Activated effector memory CD4-positive, alpha-beta T cell treated with anti-CD3 and anti-CD28 coated beads, Interleukin-2, amount 50 U/mL, for 16 hours (primary cell): ENCODE measurements at regions not wholly inside any gene's neighbourhood (a gene's known extent, or its start where the extent isn't known, plus 50 kb on each side); places are given as distances from the start of the nearest gene placed in this dataset.

ENCODE experiments used
- DNase-seq: peaks from one replicate; pipeline ENCODE4 v3.0.0-alpha.2; 2020

DNA sequence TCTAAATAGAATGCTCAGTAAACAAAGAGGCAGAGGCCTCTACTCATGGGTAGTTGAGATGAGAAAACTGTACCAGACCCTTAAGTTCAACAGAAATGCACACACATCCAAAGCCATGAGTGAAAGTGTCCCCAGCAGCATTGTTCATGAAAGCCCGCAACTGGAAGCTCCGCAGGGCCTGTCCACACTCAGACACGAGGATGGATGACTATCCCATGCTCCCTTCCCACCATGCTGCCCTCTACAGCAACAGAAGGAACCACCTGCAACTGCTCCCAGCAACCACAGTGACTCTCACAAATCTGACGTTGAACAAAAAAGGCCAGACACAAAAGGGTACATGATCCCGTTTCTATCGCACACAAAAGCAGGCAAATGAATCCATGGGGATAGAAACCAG, 76.9 kb upstream of the ANO1 start:
- no peak for DNase-seq

- no peak for DNase-seq
Measured at GRCh38 chr11:70002433-70002832, 75.7 kb upstream of the ANO1 start.

DNA sequence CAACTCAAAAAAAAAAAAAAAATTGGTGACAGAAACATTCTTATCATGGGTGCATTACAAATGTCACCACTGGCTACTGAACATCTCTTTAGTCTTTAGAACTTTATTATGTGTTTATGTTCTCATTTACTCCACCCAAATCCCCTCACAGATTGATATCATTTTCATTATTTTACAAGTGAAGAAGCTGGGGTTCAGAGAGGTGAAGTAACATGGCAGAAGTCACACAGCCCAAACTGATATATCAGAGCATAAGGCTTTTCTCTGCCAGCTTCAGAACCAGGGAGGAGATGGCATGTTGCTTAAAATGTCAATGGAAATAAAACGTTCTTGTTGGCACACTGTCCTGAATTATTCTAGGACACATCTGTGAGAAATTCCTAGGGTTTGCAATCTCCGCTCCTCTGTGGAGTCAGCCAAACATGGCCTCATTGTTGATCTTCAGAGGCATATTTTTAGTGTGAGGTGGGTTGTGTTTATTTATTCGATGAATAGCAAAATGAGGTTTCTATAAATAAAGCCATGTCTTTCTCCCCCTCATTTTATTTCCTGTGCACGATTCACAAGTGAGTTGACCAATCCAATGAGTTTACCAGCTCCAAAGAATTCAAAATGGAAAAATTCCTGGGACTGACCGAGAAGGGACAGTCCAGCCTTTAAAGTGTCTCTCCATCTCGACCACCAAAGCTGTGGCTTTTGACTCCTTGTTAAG, 72.9 kb upstream of the ANO1 start:
- no peak for DNase-seq

DNA sequence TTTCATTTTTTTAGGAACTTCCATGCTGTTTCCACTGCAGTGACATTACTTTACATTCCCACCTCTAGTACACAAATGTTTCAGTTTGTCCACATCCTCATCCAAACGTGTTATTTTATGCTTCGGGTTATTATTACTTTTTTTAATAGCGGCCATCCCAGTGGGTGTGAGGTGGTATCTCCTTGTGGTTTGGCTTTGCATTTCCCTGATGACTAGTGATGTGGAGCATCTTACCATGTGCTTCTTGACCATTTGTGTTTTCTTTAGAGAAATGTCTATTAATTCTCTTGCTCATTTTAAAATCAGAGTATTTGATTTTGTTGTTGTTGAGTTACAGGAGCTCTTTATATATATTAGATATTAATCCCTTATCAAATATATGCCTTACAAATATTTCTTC, 70.3 kb upstream of the ANO1 start:
- DNase-seq = no peak

- no peak for DNase-seq
Measured at GRCh38 chr11:70010774-70011173, 67.3 kb upstream of the ANO1 start.

DNA sequence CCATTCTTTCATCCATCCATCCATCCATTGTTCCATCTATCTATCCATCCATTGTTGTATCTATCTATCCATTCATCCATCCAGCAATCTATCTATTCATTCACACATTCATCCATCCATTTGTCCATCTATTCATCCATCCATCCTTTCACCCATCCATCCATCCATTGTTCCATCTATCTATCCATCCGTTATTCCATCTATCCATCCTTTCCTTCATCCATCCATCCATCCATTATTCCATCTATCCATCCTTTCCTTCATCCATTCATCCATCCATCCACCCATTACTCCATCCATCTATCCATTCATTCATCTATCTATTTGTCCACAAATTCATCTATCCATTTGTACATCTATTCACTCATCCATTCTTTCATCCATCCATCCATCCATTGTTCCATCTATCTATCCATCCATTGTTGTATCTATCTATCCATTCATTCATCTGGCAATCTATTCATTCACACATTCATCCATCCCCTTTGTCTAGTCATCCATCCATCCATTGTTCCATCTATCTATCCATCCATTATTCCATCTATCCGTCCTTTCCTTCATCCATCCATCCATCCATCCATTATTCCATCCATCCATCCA, 65.9 kb upstream of the ANO1 start:
- DNase-seq = no peak

GRCh38 chr11:70014291-70014690, 63.8 kb upstream of the ANO1 start:
- no peak for DNase-seq

DNA sequence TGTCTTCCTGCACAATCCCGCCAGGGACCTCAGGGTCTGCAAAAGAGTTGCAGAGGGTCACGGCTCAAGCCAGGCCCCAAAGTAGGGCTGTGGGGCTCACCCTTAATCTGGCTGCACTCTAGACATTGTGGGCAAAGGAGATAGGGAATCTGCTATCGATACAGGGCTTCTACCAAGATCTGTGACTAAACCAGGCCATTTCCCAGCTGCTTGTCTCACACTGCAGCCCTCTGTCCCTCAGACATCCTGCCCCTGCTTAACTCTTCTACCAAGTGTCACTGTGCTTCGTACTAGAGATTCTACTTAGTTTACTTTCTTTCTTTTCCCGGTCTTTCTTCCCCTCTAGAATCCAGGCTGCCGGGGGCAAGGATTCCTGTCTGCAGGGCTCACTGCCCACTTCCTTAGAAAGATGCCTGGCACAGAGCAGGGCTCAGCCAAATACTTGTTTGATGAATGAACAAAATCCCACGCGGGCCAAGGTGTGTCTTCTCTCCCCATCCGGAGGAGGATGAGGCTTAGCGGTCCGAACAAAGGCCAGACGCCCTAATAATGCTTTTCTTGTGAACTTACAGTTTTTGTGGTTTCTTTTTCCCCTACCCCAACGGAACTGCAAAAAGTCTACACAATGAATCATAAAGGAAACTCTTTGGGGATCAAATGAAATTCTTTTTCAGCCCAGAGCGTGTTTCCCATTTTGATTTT, 61.3 kb upstream of the ANO1 start:
- DNase-seq = no peak

GRCh38 chr11:70018816-70019215, 59.3 kb upstream of the ANO1 start:
- no peak for DNase-seq

GRCh38 chr11:70019576-70020011, 58.5 kb upstream of the ANO1 start:
- no peak for DNase-seq

GRCh38 chr11:70020336-70021214, 57.5 kb upstream of the ANO1 start:
- DNase-seq = no peak

GRCh38 chr11:70021586-70021985, 56.5 kb upstream of the ANO1 start:
- no peak for DNase-seq

DNA sequence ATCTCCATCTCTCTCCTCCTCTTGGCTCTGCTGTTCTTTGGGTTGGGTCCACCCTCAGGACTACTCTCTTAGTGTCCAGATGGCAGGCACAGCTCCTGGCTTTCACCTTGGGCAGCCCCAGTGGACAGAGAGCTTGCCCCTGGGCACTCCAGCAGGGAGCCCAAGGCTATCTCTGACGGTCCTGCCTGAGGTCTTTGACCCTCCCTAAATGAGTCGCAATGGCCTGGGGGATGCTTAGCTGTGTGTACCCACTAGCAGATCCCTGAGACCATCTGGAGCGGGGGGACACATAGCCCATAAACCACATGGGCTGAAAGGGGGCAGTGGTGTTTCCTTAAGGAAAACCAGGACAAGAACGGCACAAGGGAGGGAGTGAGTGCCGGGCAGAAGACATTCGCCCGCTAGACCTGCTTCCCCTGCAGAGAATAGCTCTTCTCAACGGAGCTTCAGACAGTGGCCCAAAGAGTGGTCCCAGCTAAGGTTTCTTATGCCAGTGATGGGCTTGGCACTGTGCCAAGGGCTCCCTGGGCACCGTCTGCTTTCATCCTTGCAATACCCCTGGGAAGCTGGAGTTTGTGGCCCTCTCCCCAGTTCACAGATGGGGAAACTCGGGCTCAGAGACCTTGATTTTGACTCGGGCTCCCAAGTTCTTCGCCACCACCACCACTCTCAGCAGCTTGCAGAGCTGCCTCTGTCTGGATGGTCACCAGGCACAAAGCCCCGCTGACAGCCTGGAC, 53.9 kb upstream of the ANO1 start:
- DNase-seq = no peak

DNA sequence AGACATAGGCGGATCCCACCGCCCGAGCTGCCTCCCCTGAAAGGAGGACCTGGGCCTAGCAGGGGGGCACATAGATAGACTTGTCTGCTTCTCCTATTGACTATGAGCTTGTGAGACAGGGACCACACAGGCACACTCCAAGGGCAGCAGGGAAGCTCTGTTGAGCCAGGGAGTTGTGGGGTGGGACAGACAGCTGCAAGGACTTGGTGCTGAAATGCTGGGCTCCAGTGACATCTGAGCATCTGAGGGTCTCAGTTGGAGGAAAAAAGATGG, 53.4 kb upstream of the ANO1 start:
- DNase-seq = no peak

DNA sequence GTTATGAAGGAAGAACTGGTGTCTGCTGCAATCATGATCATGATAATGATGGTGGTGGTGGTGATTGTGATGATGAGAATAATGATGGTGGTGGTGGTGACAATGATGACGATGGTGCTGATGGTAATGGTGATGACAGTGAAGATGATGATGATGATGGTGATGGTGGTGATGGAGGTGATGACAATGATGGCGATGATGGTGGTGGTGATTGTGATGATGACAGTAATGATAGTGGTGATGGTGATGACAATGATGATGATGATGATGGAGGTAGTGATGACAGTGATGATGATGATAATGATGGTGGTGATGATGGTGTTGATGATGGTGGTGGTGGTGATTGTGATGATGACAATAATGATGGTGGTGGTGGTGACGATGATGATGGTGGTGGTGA, 52.8 kb upstream of the ANO1 start:
- DNase-seq = no peak

DNA sequence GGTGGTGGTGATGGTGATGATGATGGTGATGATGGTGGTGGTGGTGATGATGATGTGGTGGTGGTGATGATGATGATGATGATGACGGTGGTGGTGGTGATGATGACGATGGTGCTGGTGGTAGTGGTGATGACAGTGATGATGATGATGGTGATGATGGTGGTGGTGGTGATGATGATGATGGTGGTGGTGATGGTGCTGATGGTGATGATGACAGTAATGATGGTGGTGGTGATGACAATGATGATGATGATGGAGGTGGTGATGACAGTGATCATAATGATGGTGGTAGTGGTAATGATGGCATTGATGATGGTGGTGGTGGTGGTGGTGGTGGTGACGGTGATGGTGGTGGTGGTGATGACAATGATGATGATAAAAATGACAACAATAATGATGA, 52.1 kb upstream of the ANO1 start:
- no peak for DNase-seq

GRCh38 chr11:70026726-70027125, 51.4 kb upstream of the ANO1 start:
- no peak for DNase-seq

DNA sequence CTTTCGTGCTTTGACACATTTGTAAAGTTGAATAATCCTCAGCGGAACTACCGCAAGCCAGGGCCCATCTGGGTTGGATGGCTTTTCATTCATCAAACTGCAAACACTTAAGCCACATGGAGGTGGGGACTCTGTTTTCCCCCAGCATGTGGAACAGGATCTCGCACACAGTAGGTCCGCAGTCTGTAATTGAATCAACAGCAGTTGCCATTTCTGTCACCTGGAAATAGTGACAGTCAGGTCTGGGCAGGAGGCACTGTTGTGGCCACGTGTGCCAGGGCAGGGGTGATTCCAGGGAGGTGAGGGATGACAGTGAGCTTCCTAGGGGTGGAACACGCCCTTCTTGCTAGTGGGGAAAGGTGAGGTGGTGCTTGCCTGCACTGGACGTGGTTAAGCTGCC, 50.7 kb upstream of the ANO1 start:
- no peak for DNase-seq

DNA sequence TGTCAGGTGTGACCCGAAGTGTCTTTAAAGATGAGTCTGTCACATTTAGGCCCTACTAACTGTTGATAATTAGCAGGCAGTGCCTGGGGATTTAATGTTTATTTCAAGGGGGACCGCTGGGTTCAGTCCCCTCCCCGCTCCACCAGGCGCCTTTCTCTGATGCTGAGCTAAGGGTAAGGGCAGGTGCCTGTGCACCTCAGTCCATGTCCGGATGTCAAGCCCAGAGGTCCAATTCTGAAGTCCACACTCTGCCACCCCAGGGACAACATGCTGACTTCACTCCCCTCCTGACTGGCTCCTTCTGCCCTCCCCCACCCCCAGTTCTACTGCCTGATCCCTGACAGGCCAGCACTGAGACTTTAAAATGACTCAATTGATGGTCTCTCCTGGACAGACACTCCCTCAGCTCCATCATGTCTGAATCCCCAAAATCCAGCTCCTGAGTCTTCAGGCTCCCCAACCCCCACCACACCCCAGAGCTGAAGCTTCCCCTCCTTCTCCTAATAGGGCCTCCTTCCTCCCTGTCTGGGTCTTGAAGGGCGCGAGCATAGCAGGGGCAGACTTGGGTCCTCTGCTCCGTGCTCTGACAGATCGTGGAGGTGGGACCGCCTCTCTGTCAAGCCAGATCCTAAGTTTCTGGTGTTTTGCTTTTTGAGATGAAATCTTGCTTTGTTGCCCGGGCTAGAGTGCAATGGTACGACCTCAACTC, 49.8 kb upstream of the ANO1 start:
- no peak for DNase-seq
